ENCODE measurements at regions not wholly inside any gene's neighbourhood (a gene's known extent, or its start where the extent isn't known, plus 50 kb on each side); places are given as distances from the start of the nearest gene placed in this dataset.

DNA sequence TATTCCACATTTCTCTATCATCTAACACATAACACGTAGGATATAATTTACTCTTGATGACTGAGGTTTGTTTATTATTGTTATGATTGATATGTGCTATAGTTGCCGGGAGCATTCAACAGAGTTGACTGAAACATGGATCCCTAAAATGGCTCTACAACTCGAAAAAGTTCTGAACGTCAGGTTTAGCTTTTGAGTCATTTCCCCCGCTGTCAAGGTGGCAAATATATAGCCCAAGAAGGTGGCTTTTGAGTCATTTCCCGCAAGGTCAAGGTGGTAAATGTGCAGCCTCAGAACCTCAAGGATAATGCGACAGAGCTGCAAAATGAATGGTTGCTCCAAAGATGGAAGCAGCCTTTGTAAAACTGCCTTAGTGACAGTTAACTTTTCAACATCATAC is 104.0 kb downstream of the NIBAN1 start (continued):
- TF ChIP-seq, protein P1, sequence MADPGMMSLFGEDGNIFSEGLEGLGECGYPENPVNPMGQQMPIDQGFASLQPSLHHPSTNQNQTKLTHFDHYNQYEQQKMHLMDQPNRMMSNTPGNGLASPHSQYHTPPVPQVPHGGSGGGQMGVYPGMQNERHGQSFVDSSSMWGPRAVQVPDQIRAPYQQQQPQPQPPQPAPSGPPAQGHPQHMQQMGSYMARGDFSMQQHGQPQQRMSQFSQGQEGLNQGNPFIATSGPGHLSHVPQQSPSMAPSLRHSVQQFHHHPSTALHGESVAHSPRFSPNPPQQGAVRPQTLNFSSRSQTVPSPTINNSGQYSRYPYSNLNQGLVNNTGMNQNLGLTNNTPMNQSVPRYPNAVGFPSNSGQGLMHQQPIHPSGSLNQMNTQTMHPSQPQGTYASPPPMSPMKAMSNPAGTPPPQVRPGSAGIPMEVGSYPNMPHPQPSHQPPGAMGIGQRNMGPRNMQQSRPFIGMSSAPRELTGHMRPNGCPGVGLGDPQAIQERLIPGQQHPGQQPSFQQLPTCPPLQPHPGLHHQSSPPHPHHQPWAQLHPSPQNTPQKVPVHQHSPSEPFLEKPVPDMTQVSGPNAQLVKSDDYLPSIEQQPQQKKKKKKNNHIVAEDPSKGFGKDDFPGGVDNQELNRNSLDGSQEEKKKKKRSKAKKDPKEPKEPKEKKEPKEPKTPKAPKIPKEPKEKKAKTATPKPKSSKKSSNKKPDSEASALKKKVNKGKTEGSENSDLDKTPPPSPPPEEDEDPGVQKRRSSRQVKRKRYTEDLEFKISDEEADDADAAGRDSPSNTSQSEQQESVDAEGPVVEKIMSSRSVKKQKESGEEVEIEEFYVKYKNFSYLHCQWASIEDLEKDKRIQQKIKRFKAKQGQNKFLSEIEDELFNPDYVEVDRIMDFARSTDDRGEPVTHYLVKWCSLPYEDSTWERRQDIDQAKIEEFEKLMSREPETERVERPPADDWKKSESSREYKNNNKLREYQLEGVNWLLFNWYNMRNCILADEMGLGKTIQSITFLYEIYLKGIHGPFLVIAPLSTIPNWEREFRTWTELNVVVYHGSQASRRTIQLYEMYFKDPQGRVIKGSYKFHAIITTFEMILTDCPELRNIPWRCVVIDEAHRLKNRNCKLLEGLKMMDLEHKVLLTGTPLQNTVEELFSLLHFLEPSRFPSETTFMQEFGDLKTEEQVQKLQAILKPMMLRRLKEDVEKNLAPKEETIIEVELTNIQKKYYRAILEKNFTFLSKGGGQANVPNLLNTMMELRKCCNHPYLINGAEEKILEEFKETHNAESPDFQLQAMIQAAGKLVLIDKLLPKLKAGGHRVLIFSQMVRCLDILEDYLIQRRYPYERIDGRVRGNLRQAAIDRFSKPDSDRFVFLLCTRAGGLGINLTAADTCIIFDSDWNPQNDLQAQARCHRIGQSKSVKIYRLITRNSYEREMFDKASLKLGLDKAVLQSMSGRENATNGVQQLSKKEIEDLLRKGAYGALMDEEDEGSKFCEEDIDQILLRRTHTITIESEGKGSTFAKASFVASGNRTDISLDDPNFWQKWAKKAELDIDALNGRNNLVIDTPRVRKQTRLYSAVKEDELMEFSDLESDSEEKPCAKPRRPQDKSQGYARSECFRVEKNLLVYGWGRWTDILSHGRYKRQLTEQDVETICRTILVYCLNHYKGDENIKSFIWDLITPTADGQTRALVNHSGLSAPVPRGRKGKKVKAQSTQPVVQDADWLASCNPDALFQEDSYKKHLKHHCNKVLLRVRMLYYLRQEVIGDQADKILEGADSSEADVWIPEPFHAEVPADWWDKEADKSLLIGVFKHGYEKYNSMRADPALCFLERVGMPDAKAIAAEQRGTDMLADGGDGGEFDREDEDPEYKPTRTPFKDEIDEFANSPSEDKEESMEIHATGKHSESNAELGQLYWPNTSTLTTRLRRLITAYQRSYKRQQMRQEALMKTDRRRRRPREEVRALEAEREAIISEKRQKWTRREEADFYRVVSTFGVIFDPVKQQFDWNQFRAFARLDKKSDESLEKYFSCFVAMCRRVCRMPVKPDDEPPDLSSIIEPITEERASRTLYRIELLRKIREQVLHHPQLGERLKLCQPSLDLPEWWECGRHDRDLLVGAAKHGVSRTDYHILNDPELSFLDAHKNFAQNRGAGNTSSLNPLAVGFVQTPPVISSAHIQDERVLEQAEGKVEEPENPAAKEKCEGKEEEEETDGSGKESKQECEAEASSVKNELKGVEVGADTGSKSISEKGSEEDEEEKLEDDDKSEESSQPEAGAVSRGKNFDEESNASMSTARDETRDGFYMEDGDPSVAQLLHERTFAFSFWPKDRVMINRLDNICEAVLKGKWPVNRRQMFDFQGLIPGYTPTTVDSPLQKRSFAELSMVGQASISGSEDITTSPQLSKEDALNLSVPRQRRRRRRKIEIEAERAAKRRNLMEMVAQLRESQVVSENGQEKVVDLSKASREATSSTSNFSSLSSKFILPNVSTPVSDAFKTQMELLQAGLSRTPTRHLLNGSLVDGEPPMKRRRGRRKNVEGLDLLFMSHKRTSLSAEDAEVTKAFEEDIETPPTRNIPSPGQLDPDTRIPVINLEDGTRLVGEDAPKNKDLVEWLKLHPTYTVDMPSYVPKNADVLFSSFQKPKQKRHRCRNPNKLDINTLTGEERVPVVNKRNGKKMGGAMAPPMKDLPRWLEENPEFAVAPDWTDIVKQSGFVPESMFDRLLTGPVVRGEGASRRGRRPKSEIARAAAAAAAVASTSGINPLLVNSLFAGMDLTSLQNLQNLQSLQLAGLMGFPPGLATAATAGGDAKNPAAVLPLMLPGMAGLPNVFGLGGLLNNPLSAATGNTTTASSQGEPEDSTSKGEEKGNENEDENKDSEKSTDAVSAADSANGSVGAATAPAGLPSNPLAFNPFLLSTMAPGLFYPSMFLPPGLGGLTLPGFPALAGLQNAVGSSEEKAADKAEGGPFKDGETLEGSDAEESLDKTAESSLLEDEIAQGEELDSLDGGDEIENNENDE (IDR thresholded peaks at IDR 0.05; ENCODE audit: insufficient replicate concordance, low read length): no peak
- TF ChIP-seq SP2 (IDR thresholded peaks at IDR 0.05; ENCODE audit: low read length): no peak
- no peak for TF ChIP-seq CHD1 (IDR thresholded peaks at IDR 0.05; ENCODE audit: low read depth, low read length)
- no peak for TF ChIP-seq NANOG (IDR thresholded peaks at IDR 0.05; ENCODE audit: insufficient read depth, low read depth, low read length, poor library complexity, severe bottlenecking)
- no peak for TF ChIP-seq TCF12 (IDR thresholded peaks at IDR 0.05; ENCODE audit: low read depth, low read length)
